Prostate gland (tissue), 2 donors: ENCODE measurements at regions not wholly inside any gene's neighbourhood (a gene's known extent, or its start where the extent isn't known, plus 50 kb on each side); places are given as distances from the start of the nearest gene placed in this dataset.

ENCODE experiments used
- DNase-seq: peaks from one replicate; pipeline ENCODE4 v3.0.0-alpha.2; 2019; ENCODE audit warnings: low spot score
- H3K27ac ChIP-seq, 2 donors: fragments of 200-600 bp; sonication (generic); 2 replicates each; pipeline ENCODE4 v1.5.1; 2017 to 2019
- H3K27me3 ChIP-seq: fragments of 200-600 bp; sonication (generic); replicated peaks from 2 replicates; pipeline ENCODE4 v1.5.1; 2019; ENCODE audit not compliant: insufficient read depth
- H3K36me3 ChIP-seq, 2 donors: fragments of 200-600 bp; sonication (generic); 1 replicate in 1 of 2; 2 replicates in 1 of 2; pipeline versions ENCODE4 v1.5.1 to v1.8.1; 2017 to 2019
- H3K4me1 ChIP-seq: fragments of 200-600 bp; sonication (generic); replicated peaks from 2 replicates; pipeline ENCODE4 v1.5.1; 2019
- H3K4me3 ChIP-seq, 2 donors: fragments of 200-600 bp; sonication (generic); 2 replicates each; pipeline ENCODE4 v1.5.1; 2017 to 2019
- H3K9me3 ChIP-seq: fragments of 200-600 bp; sonication (generic); 2 replicates; pipeline ENCODE4 v1.5.1; 2017
- CTCF ChIP-seq, 4 experiments: fragments of 200-600 bp in 2 of 4; fragments of 450-650 bp in 2 of 4; sonication (generic) in 2 of 4; IDR thresholded peaks; 1 replicate in 3 of 4; 2 replicates in 1 of 4; pipeline ENCODE4 v1.5.1; 2016 to 2019; ENCODE audit warnings: antibody characterized with exemption in 4 of 4, mild to moderate bottlenecking in 2 of 4, moderate library complexity in 2 of 4
- POLR2A ChIP-seq: fragments of 450-650 bp; IDR thresholded peaks from one replicate; pipeline ENCODE4 v1.6.1; 2016; ENCODE audit warnings: antibody characterized with exemption, mild to moderate bottlenecking
- POLR2AphosphoS5 ChIP-seq: sonication (generic); formaldehyde crosslinking; IDR thresholded peaks from one replicate; pipeline ENCODE4 v1.6.1; 2017; ENCODE audit warnings: antibody characterized with exemption
- WGBS: methylation state at CpG from one replicate; pipeline ENCODE4 v1.1.5; 2018; 5-methylcytosine and 5-hydroxymethylcytosine counted together
- intact Hi-C: fragments of 100-400 bp; cut with DNase I; formaldehyde crosslinking; loops from one replicate; pipeline ENCODE4 v1.14.2; 2022

- DNase-seq: no peak
- WGBS: 78% methylated on average over 6 of the region's 6 CpGs
- Histone ChIP-seq H3K4me1 (no peaks in the 10 kb centered on the region), H3K4me3 (no peak overlapping the region), H3K27me3 (no peaks in the 10 kb centered on the region), H3K27ac (no peak overlapping the region), H3K9me3 (no peaks in the 10 kb centered on the region), H3K36me3 (no peaks in the 10 kb centered on the region)
- TF ChIP-seq POLR2A (no peak), CTCF (IDR thresholded peaks at IDR 0.05) (no peak), POLR2AphosphoS5 (no peak)
- intact Hi-C loops: loop anchor here (10.0 kb wide), 3 partner anchors 71 to 191 kb away; partner anchors contain the start of gene PARD3
Measured at GRCh38 chr10:34936061-34936460, 121.0 kb upstream of the PARD3 start.

GRCh38 chr10:34933676-34934075, 118.6 kb upstream of the PARD3 start:
- no peak for TF ChIP-seq POLR2A
- TF ChIP-seq POLR2AphosphoS5: peak; percentile 56
- no peak for TF ChIP-seq CTCF (IDR thresholded peaks at IDR 0.05)
- intact Hi-C loops: loop anchor here (10.0 kb wide), 3 partner anchors 69 to 189 kb away; partner anchors contain the start of gene PARD3
- H3K4me1 ChIP-seq: no peaks in the 10 kb centered on the region
- peak; percentile 53 for DNase-seq
- H3K9me3 ChIP-seq: no peaks in the 10 kb centered on the region
- WGBS: 42% methylated on average over 9 of the region's 9 CpGs
- no peak overlapping the region for H3K4me3 ChIP-seq
- H3K27ac ChIP-seq: peak overlapping the region in 1 of 2 donors; percentile 55
- no peaks in the 10 kb centered on the region for H3K36me3 ChIP-seq
- no peaks in the 10 kb centered on the region for H3K27me3 ChIP-seq

- no peaks in the 10 kb centered on the region for H3K36me3 ChIP-seq
- H3K4me3 ChIP-seq: no peak overlapping the region
- no peak overlapping the region for H3K27ac ChIP-seq
- H3K27me3 ChIP-seq: no peaks in the 10 kb centered on the region
- WGBS: 94% methylated on average over 12 of the region's 12 CpGs
- intact Hi-C loops: loop anchor here (10.0 kb wide), 3 partner anchors 67 to 187 kb away; partner anchors contain the start of gene PARD3
- TF ChIP-seq CTCF (IDR thresholded peaks at IDR 0.05) (no peak), POLR2A (no peak), POLR2AphosphoS5 (no peak)
- H3K9me3 ChIP-seq: no peaks in the 10 kb centered on the region
- no peaks in the 10 kb centered on the region for H3K4me1 ChIP-seq
- no peak for DNase-seq
Measured at GRCh38 chr10:34932235-34932634, 117.1 kb upstream of the PARD3 start.

GRCh38 chr10:34931216-34931615, 116.1 kb upstream of the PARD3 start:
- Histone ChIP-seq H3K4me1 (no peaks in the 10 kb centered on the region), H3K27me3 (no peaks in the 10 kb centered on the region), H3K4me3 (no peak overlapping the region), H3K9me3 (no peaks in the 10 kb centered on the region), H3K36me3 (no peaks in the 10 kb centered on the region), H3K27ac (no peak overlapping the region)
- DNase-seq: no peak
- TF ChIP-seq POLR2A: no peak
- TF ChIP-seq POLR2AphosphoS5: no peak
- TF ChIP-seq CTCF (IDR thresholded peaks at IDR 0.05): no peak
- WGBS: 50% methylated on average over 5 of the region's 5 CpGs
- intact Hi-C loops: loop anchor here (10.0 kb wide), 3 partner anchors 66 to 186 kb away; partner anchors contain the start of gene PARD3

- TF ChIP-seq POLR2A (no peak), CTCF (IDR thresholded peaks at IDR 0.05) (no peak), POLR2AphosphoS5 (no peak)
- Histone ChIP-seq H3K4me3 (no peak overlapping the region), H3K9me3 (no peaks in the 10 kb centered on the region), H3K36me3 (no peaks in the 10 kb centered on the region), H3K27me3 (no peaks in the 10 kb centered on the region), H3K4me1 (no peaks in the 10 kb centered on the region), H3K27ac (no peak overlapping the region)
- 95% methylated on average over 5 of the region's 5 CpGs for WGBS
- intact Hi-C loops: no loop called here
- DNase-seq: no peak
Measured at GRCh38 chr10:34922138-34922537, 107.0 kb upstream of the PARD3 start.
